ENCODE measurements at regions not wholly inside any gene's neighbourhood (a gene's known extent, or its start where the extent isn't known, plus 50 kb on each side); places are given as distances from the start of the nearest gene placed in this dataset.

GRCh38 chr4:100083289-100083688 is 107.0 kb downstream of the DDIT4L start:
- no peak for DNase-seq (ENCODE audit: low read depth)

GRCh38 chr4:100082852-100083251 is 107.4 kb downstream of the DDIT4L start:
- no peak for DNase-seq (ENCODE audit: low read depth)

DNA sequence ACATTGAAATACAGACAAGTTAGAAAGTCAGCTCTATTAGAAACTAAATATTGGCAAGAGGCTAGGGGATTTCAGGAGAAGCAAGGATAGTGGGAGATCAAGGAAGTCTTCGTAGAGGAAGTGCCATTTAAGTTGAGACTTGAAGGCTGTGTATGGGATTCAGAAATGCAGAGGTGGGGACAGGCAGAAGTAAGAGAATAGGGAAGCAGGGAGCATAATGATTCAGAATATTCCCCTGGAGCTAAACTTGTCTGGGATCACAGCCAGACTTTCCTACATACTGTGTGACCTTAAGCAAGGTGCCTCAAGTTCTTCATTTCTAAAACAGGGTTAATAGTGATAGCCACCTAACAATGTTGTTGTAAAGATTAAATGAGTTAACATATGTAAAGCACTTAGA is 108.8 kb downstream of the DDIT4L start:
- no peak for DNase-seq (ENCODE audit: low read depth)

DNA sequence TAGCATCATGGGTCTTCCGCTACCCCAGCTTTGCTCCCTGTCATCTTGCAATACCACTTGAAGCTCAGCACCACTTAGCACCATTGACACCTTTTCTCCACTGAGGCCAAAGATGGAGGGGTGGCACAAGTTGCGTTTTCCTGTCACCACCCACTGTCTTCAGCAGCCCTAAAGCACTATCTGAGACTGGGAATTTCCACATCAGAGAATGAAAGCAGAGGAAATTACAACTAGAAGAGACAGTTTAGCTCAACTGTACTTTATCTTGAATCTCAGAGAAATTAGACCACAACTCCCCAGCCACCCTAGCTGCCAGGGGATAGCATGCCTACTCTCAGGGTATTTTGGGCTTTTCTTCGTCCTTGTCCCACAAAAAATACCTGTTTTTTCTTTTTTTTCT is 111.0 kb downstream of the DDIT4L start:
- DNase-seq (ENCODE audit: low read depth): no peak

GRCh38 chr4:100076753-100077152 is 113.5 kb downstream of the DDIT4L start:
- DNase-seq (ENCODE audit: low read depth): no peak

GRCh38 chr4:100075486-100076270 is 114.6 kb downstream of the DDIT4L start:
- DNase-seq (ENCODE audit: low read depth): no peak

DNA sequence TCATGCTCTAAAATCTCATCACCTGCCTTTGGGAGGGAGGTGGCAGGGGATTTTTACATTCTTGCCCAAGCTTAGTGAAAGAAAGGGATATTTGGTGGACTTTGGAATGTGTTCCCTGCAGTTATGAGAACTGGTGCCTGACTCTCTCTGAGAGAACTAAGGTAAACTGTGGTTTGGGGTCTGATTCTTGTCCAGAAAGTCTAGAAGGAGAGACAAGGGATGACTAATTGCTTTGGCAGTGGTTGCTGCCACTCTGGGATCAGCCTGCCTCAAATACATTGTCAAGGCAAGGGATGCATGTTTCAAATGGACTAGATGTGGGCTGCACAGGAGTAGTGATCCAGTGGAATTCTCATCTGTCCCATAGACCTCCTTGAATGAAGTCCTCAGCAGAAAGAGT is 115.2 kb downstream of the DDIT4L start:
- DNase-seq (ENCODE audit: low read depth): no peak

DNA sequence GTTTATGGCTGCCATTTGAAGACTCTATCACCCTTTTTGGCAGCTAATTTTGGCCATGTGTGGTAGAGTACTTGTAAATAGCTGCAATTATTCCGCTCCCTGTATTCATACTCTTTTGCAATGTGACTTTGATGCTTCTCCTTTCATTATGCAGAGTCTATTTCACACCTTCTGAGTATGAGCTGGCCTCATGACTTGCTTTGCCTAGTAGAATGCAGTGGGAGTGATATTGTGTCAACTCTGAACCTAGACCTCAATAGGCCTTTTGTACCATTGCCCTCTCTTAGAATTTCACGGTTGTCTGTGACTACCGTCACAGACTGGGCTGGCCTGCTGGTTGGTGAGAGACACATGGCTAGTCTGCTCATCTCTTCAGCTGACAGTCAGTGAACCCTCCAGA is 118.8 kb downstream of the DDIT4L start:
- DNase-seq (ENCODE audit: low read depth): no peak

- no peak for DNase-seq (ENCODE audit: low read depth)
Observed at GRCh38 chr4:100070868-100071267, 119.4 kb downstream of the DDIT4L start.

DNA sequence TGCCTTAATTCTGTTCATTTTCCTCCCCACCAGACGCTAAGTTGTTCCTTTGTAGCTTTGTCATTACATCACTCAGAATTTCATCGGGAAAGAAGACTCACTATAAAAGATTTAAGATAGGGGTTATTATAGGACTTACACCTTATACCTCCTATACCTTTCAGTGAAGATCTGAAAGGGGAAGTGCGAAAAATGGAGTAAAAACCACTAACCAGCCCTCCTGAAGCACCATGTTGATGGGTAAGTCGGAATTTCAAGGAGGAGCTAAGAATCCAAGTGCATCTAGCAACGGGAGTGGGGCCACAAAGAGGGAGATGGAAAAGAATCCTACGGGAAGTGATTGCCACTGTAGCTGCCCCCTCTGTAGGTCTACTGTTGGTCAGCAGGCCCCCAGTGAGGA is 119.1 kb upstream of the H2AZ1 start:
- no peak for DNase-seq (ENCODE audit: low read depth)

DNA sequence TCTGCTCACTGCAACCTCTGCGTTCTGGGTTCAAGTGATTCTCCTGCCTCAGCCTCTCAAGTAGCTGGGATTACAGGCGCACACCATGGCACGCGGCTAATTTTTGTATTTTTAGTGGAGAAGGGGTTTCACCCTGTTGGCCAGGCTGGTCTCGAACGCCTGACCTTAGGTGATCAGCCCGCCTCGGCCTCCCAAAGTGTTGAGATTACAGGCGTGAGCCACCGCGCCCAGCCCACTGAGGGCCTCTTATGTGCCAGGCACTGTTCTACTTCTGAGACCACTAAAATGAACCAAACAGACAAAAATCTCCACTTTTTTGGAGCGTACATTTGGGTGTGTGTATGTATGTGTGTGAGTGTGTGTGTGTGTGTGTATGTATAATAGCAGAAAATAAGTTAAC is 117.2 kb upstream of the H2AZ1 start:
- no peak for DNase-seq (ENCODE audit: low read depth)

DNA sequence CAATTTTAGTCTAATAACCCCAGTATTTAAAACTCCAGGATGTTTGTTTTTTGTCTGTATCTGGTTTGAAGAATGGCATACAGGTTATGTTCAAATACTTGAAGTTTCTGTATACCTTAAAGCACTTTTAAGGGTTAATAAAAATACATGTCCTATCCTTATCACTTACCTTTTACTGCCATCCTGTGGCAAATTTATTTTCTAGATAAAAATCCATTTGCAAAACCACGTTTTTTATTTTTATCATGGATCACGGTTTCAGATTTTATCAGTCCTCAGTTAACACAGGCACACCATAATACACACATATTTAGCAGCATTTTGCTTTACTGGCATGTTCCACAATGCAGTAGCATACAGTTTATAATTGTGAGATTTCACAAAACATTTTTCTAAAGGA is 113.3 kb upstream of the H2AZ1 start:
- DNase-seq (ENCODE audit: low read depth): no peak

- DNase-seq (ENCODE audit: low read depth): no peak
Observed at GRCh38 chr4:100062921-100063320, 112.8 kb upstream of the H2AZ1 start.

GRCh38 chr4:100061835-100062234 is 111.8 kb upstream of the H2AZ1 start:
- no peak for DNase-seq (ENCODE audit: low read depth)

DNA sequence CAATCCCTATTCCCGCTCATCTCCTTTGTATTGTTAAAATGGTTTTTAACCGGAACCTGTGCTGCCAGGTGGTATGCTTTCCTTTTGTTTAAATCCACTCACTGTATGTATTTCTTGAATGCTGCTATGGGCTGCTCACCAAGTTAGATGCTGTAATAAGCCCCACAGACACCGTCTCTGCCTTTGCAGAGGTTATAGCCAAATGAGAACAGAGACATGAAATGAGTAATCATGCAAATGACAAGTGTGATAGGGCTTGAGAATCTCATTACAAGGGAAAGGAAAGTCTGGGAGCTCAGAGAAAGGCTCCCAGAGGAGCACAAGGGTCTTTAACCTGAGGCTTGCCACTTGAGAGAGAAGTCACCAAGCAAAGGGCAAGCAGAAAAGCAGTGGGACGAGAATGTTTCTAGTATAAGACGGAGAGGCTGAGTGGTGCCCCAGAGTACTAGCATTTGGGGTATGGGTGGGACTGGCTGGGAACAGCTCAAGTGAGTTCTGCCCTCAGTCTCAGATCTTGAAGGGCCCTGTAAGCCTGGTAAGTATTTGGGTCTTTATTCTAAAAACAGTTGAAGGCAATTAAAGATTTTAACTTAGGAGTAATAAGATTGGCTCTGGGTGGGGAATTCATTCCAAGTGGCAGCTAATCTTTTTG is 110.8 kb upstream of the H2AZ1 start:
- DNase-seq (ENCODE audit: low read depth): no peak

- no peak for DNase-seq (ENCODE audit: low read depth)
Observed at GRCh38 chr4:100059467-100059866, 109.4 kb upstream of the H2AZ1 start.

- DNase-seq (ENCODE audit: low read depth): no peak
Observed at GRCh38 chr4:100056701-100057100, 106.6 kb upstream of the H2AZ1 start.

DNA sequence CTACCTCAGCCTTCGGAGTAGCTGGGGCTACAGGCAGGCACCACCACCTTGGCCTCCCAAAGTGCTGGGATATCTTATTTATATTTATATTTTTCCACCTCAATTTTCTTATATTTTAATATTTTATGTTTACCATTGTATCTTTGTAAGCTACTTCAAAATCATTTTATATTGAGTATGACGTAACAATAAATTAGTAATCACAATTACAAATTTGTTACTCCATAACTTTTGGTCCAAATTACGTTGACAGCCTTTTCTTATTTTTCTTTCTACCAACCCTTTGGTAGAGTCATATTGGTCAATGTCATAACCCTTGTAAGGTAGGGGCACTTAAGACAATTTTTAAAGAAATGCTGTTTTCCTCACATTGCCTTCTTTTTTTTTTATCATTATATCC is 104.0 kb upstream of the H2AZ1 start:
- no peak for DNase-seq (ENCODE audit: low read depth)

- no peak for DNase-seq (ENCODE audit: low read depth)
Observed at GRCh38 chr4:100049872-100050271, 99.8 kb upstream of the H2AZ1 start.

GRCh38 chr4:100042711-100043110 is 92.6 kb upstream of the H2AZ1 start:
- DNase-seq (ENCODE audit: low read depth): no peak

- DNase-seq (ENCODE audit: low read depth): no peak
Observed at GRCh38 chr4:100042235-100042634, 92.2 kb upstream of the H2AZ1 start.

GRCh38 chr4:100041646-100042045 is 91.6 kb upstream of the H2AZ1 start:
- DNase-seq (ENCODE audit: low read depth): no peak

DNA sequence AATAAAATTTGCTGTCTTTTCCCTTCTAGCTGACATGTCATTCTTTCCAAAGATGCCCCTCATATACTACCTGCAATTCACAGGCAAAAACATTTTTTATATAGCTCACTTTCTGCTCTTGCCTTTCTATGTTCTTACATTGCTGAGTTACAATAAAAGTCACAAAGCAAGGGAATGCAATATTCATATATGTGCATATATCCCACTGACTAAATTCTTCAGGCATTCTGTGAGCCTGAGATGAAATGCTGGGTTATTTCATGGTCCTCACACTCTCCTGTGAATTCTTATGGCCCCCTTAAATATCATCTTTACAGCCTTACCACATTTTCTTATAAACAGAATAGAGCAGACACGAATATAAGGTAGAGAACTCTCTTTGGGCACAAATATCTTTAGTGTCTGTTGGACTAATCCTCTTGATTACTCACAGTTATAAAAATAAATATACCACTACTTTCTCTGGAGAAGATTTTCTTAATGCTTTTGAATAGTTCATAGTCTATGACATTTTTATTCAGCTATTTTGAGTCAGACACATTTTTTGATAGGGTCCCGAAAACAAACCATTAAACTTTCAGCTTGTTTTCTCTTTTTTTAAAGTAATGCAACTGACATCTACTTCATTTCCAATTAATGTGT is 84.1 kb upstream of the H2AZ1 start:
- DNase-seq (ENCODE audit: low read depth): no peak
